ENCODE measurements at regions not wholly inside any gene's neighbourhood (a gene's known extent, or its start where the extent isn't known, plus 50 kb on each side); places are given as distances from the start of the nearest gene placed in this dataset.

- Histone ChIP-seq H3K27me3 (ENCODE audit: insufficient read depth, low read length, poor library complexity, severe bottlenecking) (no peaks in the 10 kb centered on the region), H3K9me2 (replicated peaks; ENCODE audit: low read depth, low read length) (no peaks in the 10 kb centered on the region), H2AFZ (ENCODE audit: low read length) (no peak overlapping the region), H3K36me3 (ENCODE audit: insufficient read depth, low read length) (no peaks in the 10 kb centered on the region), H3K9ac (ENCODE audit: low read depth, low read length, poor library complexity, severe bottlenecking) (no peak overlapping the region), H4K20me1 (ENCODE audit: insufficient read depth, low read length, poor library complexity, severe bottlenecking) (no peaks in the 10 kb centered on the region), H3F3A (ENCODE audit: low read depth) (no peaks in the 10 kb centered on the region), H3K4me3 (ENCODE audit: low read length, poor library complexity, severe bottlenecking) (no peak overlapping the region), H3K4me1 (ENCODE audit: insufficient read depth, low read length, poor library complexity, severe bottlenecking) (no peaks in the 10 kb centered on the region), H3K9me3 (ENCODE audit: insufficient read depth, low read depth, low read length) (no peaks in the 10 kb centered on the region), H3K4me2 (ENCODE audit: low read depth, low read length, poor library complexity, severe bottlenecking) (no peak overlapping the region), H3K79me2 (ENCODE audit: insufficient read depth, low read length) (no peaks in the 10 kb centered on the region)
- TF ChIP-seq CTCF (conservative IDR thresholded peaks at IDR 0.05; ENCODE audit: low read length) (no peak), EZH2phosphoT487 (IDR thresholded peaks at IDR 0.05; ENCODE audit: borderline replicate concordance) (no peak)
These were observed 63.5 kb upstream of the FAM180A start for GRCh38 chr7:135812148-135812547.

- Histone ChIP-seq H3K9me2 (replicated peaks; ENCODE audit: low read depth, low read length) (no peaks in the 10 kb centered on the region), H3K36me3 (ENCODE audit: insufficient read depth, low read length) (no peaks in the 10 kb centered on the region), H3K4me1 (ENCODE audit: insufficient read depth, low read length, poor library complexity, severe bottlenecking) (no peaks in the 10 kb centered on the region), H3K9me3 (ENCODE audit: insufficient read depth, low read depth, low read length) (no peaks in the 10 kb centered on the region), H3K79me2 (ENCODE audit: insufficient read depth, low read length) (no peaks in the 10 kb centered on the region), H3K4me2 (ENCODE audit: low read depth, low read length, poor library complexity, severe bottlenecking) (no peak overlapping the region), H4K20me1 (ENCODE audit: insufficient read depth, low read length, poor library complexity, severe bottlenecking) (no peaks in the 10 kb centered on the region), H3K4me3 (ENCODE audit: low read length, poor library complexity, severe bottlenecking) (no peak overlapping the region), H3K27me3 (ENCODE audit: insufficient read depth, low read length, poor library complexity, severe bottlenecking) (no peaks in the 10 kb centered on the region), H2AFZ (ENCODE audit: low read length) (no peak overlapping the region), H3K9ac (ENCODE audit: low read depth, low read length, poor library complexity, severe bottlenecking) (no peak overlapping the region), H3F3A (ENCODE audit: low read depth) (no peaks in the 10 kb centered on the region)
- TF ChIP-seq EZH2phosphoT487 (IDR thresholded peaks at IDR 0.05; ENCODE audit: borderline replicate concordance) (no peak), CTCF (conservative IDR thresholded peaks at IDR 0.05; ENCODE audit: low read length) (no peak)
These were observed 62.9 kb upstream of the FAM180A start for GRCh38 chr7:135811506-135811905.

GRCh38 chr7:135808206-135808605 is 59.6 kb upstream of the FAM180A start:
- no peak overlapping the region for H2AFZ ChIP-seq (ENCODE audit: low read length)
- H3K4me2 ChIP-seq (ENCODE audit: low read depth, low read length, poor library complexity, severe bottlenecking), result no peak overlapping the region
- no peaks in the 10 kb centered on the region for H3K27me3 ChIP-seq (ENCODE audit: insufficient read depth, low read length, poor library complexity, severe bottlenecking)
- H3K36me3 ChIP-seq (ENCODE audit: insufficient read depth, low read length), result no peaks in the 10 kb centered on the region
- H3K4me3 ChIP-seq (ENCODE audit: low read length, poor library complexity, severe bottlenecking), result no peak overlapping the region
- H3K9me2 ChIP-seq (replicated peaks; ENCODE audit: low read depth, low read length), result no peaks in the 10 kb centered on the region
- H3F3A ChIP-seq (ENCODE audit: low read depth), result no peaks in the 10 kb centered on the region
- TF ChIP-seq CTCF (conservative IDR thresholded peaks at IDR 0.05; ENCODE audit: low read length) (no peak), EZH2phosphoT487 (IDR thresholded peaks at IDR 0.05; ENCODE audit: borderline replicate concordance) (no peak)
- no peaks in the 10 kb centered on the region for H3K4me1 ChIP-seq (ENCODE audit: insufficient read depth, low read length, poor library complexity, severe bottlenecking)
- no peaks in the 10 kb centered on the region for H4K20me1 ChIP-seq (ENCODE audit: insufficient read depth, low read length, poor library complexity, severe bottlenecking)
- H3K9me3 ChIP-seq (ENCODE audit: insufficient read depth, low read depth, low read length), result no peaks in the 10 kb centered on the region
- no peak overlapping the region for H3K9ac ChIP-seq (ENCODE audit: low read depth, low read length, poor library complexity, severe bottlenecking)
- H3K79me2 ChIP-seq (ENCODE audit: insufficient read depth, low read length), result no peaks in the 10 kb centered on the region
